ENCODE measurements at regions not wholly inside any gene's neighbourhood (a gene's known extent, or its start where the extent isn't known, plus 50 kb on each side); places are given as distances from the start of the nearest gene placed in this dataset.

DNA sequence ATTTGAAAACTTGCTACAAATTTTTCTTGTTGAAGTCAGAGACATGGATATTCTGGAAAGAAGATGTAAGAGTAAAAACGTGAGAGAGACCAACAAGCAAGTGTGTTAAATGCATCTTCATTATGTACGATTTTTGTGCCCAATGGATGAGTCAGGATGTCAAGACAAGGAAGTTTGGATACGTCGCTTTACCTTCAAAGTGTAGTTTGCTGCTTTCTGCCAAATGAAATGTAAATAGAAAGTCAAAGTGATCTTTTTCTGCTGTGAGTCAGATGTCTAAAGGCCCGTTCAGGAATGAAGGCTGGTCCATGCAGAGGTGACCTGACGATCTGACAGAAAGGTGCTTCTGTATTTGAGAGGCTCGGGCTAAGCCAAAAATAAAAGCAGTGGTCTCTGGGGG, 273.1 kb upstream of the PIK3R1 start:
- TF ChIP-seq, protein P1, sequence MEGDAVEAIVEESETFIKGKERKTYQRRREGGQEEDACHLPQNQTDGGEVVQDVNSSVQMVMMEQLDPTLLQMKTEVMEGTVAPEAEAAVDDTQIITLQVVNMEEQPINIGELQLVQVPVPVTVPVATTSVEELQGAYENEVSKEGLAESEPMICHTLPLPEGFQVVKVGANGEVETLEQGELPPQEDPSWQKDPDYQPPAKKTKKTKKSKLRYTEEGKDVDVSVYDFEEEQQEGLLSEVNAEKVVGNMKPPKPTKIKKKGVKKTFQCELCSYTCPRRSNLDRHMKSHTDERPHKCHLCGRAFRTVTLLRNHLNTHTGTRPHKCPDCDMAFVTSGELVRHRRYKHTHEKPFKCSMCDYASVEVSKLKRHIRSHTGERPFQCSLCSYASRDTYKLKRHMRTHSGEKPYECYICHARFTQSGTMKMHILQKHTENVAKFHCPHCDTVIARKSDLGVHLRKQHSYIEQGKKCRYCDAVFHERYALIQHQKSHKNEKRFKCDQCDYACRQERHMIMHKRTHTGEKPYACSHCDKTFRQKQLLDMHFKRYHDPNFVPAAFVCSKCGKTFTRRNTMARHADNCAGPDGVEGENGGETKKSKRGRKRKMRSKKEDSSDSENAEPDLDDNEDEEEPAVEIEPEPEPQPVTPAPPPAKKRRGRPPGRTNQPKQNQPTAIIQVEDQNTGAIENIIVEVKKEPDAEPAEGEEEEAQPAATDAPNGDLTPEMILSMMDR (IDR thresholded peaks at IDR 0.05) = no peak
- TF ChIP-seq EZH2 (IDR thresholded peaks at IDR 0.05) = no peak

Measured in neural progenitor cell (in vitro differentiated cells).